ENCODE measurements at regions not wholly inside any gene's neighbourhood (a gene's known extent, or its start where the extent isn't known, plus 50 kb on each side); places are given as distances from the start of the nearest gene placed in this dataset.

- no peak overlapping the region for H3K27ac ChIP-seq (ENCODE audit: insufficient read length, low read depth, low read length)
- no peak overlapping the region for H3K56ac ChIP-seq (ENCODE audit: insufficient read length, low read depth, low read length)
- H3K79me2 ChIP-seq (ENCODE audit: insufficient read depth, low read length): no peaks in the 10 kb centered on the region
- H4K5ac ChIP-seq (ENCODE audit: insufficient read length, low read depth, low read length): no peak overlapping the region
- H3K4me3 Mint-ChIP-seq: no peak overlapping the region
- no peak overlapping the region for H2BK120ac ChIP-seq (ENCODE audit: low read depth, low read length, poor library complexity, severe bottlenecking)
- H3K9me3 Mint-ChIP-seq: no peaks in the 10 kb centered on the region
- H3K36me3 Mint-ChIP-seq (ENCODE audit: insufficient read depth in 1 of 3, low read depth in 3 of 3): no peaks in the 10 kb centered on the region
- H3K4me2 ChIP-seq (ENCODE audit: insufficient read depth, insufficient read length, low read length): no peak overlapping the region
- no peak overlapping the region for H3K18ac ChIP-seq (ENCODE audit: insufficient read length, low read depth, low read length)
- no peaks in the 10 kb centered on the region for H3K4me1 ChIP-seq (ENCODE audit: insufficient read depth, low read length)
- H4K20me1 ChIP-seq (ENCODE audit: control insufficient read depth, insufficient read depth, insufficient read length): no peaks in the 10 kb centered on the region
- H2BK15ac ChIP-seq (ENCODE audit: low read depth, low read length): no peak overlapping the region
- no peak overlapping the region for H3K14ac ChIP-seq (ENCODE audit: insufficient read depth, low read length)
- no peak overlapping the region for H3K9ac ChIP-seq (ENCODE audit: extremely low read depth, insufficient read length, low read length)
- no peak overlapping the region for H2AK5ac ChIP-seq (ENCODE audit: insufficient read length, low read length)
- no peak overlapping the region for H2BK5ac ChIP-seq (ENCODE audit: insufficient read length, low read length)
- H3K27me3 Mint-ChIP-seq (ENCODE audit: low read depth): no peaks in the 10 kb centered on the region
- DNase-seq: no peak
- no peaks in the 10 kb centered on the region for H3K79me1 ChIP-seq (ENCODE audit: insufficient read depth, low read depth, low read length, poor library complexity, severe bottlenecking)
- no peak overlapping the region for H3K23ac ChIP-seq (ENCODE audit: insufficient read length, low read depth, low read length)
- H4K91ac ChIP-seq (ENCODE audit: insufficient read length, low read depth, low read length): no peak overlapping the region
- WGBS (ENCODE audit: extremely low coverage, insufficient read length, low lambda C conversion rate): no CpG with 5 or more reads among the region's 4 CpGs
- no peak overlapping the region for H2BK20ac ChIP-seq (ENCODE audit: low read depth, low read length, poor library complexity, severe bottlenecking)
- no peak for TF ChIP-seq CTCF (conservative IDR thresholded peaks at IDR 0.05)
- no peak overlapping the region for H2BK12ac ChIP-seq (ENCODE audit: insufficient read length, low read depth, low read length)
- no peaks in the 10 kb centered on the region for H3K23me2 ChIP-seq (ENCODE audit: insufficient read length, low read depth, low read length, poor library complexity, severe bottlenecking)
- H3K27ac Mint-ChIP-seq: no peak overlapping the region
- no peaks in the 10 kb centered on the region for H3K4me1 Mint-ChIP-seq
- no peaks in the 10 kb centered on the region for H3K27me3 ChIP-seq (ENCODE audit: insufficient read depth, low read length)
- no peak overlapping the region for H3T11ph ChIP-seq (ENCODE audit: low read length)
- no peak overlapping the region for H4K8ac ChIP-seq (replicated peaks; ENCODE audit: insufficient read length, low read depth, low read length)
- no peak overlapping the region for H2AFZ ChIP-seq (ENCODE audit: low read length)
- H3K9me3 ChIP-seq (ENCODE audit: control insufficient read depth, low read depth, low read length): no peaks in the 10 kb centered on the region
- no peak overlapping the region for H3K4ac ChIP-seq (ENCODE audit: low read depth, low read length)
Observed at GRCh38 chr6:9646342-9647070, 768.4 kb downstream of the TFAP2A start.

All from H9 (cell line).